IMR-90 (cell line): ENCODE measurements at regions not wholly inside any gene's neighbourhood (a gene's known extent, or its start where the extent isn't known, plus 50 kb on each side); places are given as distances from the start of the nearest gene placed in this dataset.

Experiments used
- ATAC-seq: fragments of 200-7000 bp; cut with Tn5 transposase; 2 replicates; pipeline ENCODE4 v1.9.1; 2020; ENCODE audit warnings: low read depth, mild to moderate bottlenecking, moderate library complexity
- BruUV-seq: library from RNA; stranded (reverse); fragments of 400-500 nt; replicated peaks from 2 replicates; lab custom pipeline; 2021; lab: Mats Ljungman, UMichigan
- CTCF ChIA-PET: fragments of 300-600 bp; formaldehyde crosslinking; extraction: SDS; loops from one replicate; lab custom pipeline; 2021; ENCODE audit warnings: antibody characterized with exemption; lab: Yijun Ruan, JAX
- POLR2A ChIA-PET: fragments of 300-600 bp; sonication (Branson Sonifier 250); formaldehyde crosslinking; loops from one replicate; lab custom pipeline; 2022; ENCODE audit warnings: antibody characterized with exemption; ENCODE audit not compliant: unreplicated experiment; lab: Charles Lee
- DNase-seq: peaks from one replicate; pipeline ENCODE4 v3.0.0; 2013
- H2AFZ ChIP-seq: replicated peaks from 2 replicates; pipeline ENCODE3; 2013; ENCODE audit warnings: low read length, mild to moderate bottlenecking; ENCODE audit not compliant: poor library complexity
- H2AK5ac ChIP-seq: 2 replicates; pipeline ENCODE4 v1.6.1; 2013; ENCODE audit warnings: low read depth, low read length, inconsistent platforms
- H2AK9ac ChIP-seq: replicated peaks from 2 replicates; pipeline ENCODE3; 2013; ENCODE audit warnings: mild to moderate bottlenecking, low read depth, low read length, moderate library complexity; ENCODE audit not compliant: poor library complexity
- H2BK120ac ChIP-seq: 2 replicates; pipeline ENCODE4 v1.6.1; 2013; ENCODE audit warnings: low read depth, low read length, inconsistent platforms
- H2BK15ac ChIP-seq: 3 replicates; pipeline ENCODE4 v1.6.1; 2013; ENCODE audit warnings: low read depth, low read length, inconsistent platforms
- H2BK20ac ChIP-seq: 2 replicates; pipeline ENCODE4 v1.6.1; 2013; ENCODE audit warnings: low read depth, mild to moderate bottlenecking, inconsistent platforms, low read length, moderate library complexity
- H2BK5ac ChIP-seq: 2 replicates; pipeline ENCODE4 v1.6.1; 2013; ENCODE audit warnings: mild to moderate bottlenecking, low read depth, low read length, inconsistent platforms; ENCODE audit not compliant: poor library complexity, severe bottlenecking
- H3K14ac ChIP-seq: replicated peaks from 2 replicates; pipeline ENCODE4 v1.6.1; 2013; ENCODE audit warnings: low read depth, low read length, inconsistent platforms
- H3K18ac ChIP-seq: 2 replicates; pipeline ENCODE4 v1.6.1; 2013; ENCODE audit warnings: low read depth, low read length, control low read depth
- H3K23ac ChIP-seq: 2 replicates; pipeline ENCODE4 v1.6.1; 2013; ENCODE audit warnings: low read depth, low read length, inconsistent platforms
- H3K27ac ChIP-seq: 2 replicates; pipeline ENCODE4 v1.5.1; 2013; ENCODE audit warnings: mild to moderate bottlenecking, control low read depth, low read length; ENCODE audit not compliant: insufficient read depth
- H3K27me3 ChIP-seq: 2 replicates; pipeline ENCODE4 v1.6.1; 2013; ENCODE audit warnings: low read length; ENCODE audit not compliant: control insufficient read depth, insufficient read depth
- H3K36me3 ChIP-seq: 2 replicates; pipeline ENCODE4 v1.6.1; 2013; ENCODE audit warnings: low read length, mixed read lengths; ENCODE audit not compliant: control insufficient read depth, insufficient read depth
- H3K4ac ChIP-seq: 2 replicates; pipeline ENCODE4 v1.6.1; 2013; ENCODE audit warnings: low read depth, low read length, inconsistent platforms
- H3K4me1 ChIP-seq: 2 replicates; pipeline ENCODE4 v1.6.1; 2013; ENCODE audit warnings: low read length, mixed read lengths; ENCODE audit not compliant: control insufficient read depth, insufficient read depth
- H3K4me2 ChIP-seq: 2 replicates; pipeline ENCODE4 v1.6.1; 2013; ENCODE audit warnings: low read depth, mild to moderate bottlenecking, control low read depth, low read length, moderate library complexity
- H3K4me3 ChIP-seq: 2 replicates; pipeline ENCODE4 v1.5.1; 2013; ENCODE audit warnings: low read depth, mild to moderate bottlenecking, control low read depth, low read length, moderate library complexity; ENCODE audit not compliant: insufficient read depth
- H3K56ac ChIP-seq: 2 replicates; pipeline ENCODE4 v1.6.1; 2013; ENCODE audit warnings: low read length, inconsistent platforms; ENCODE audit not compliant: insufficient read depth; ENCODE audit errors: extremely low read depth
- H3K79me1 ChIP-seq, 2 experiments: 2 replicates each; pipeline ENCODE4 v1.6.1; 2013; ENCODE audit warnings: low read length in 2 of 2, inconsistent platforms in 1 of 2, low read depth in 1 of 2
- H3K9ac ChIP-seq: 2 replicates; pipeline ENCODE4 v1.6.1; 2013; ENCODE audit warnings: low read depth, low read length, control low read depth
- H3K9me1 ChIP-seq: 2 replicates; pipeline ENCODE4 v1.6.1; 2013; ENCODE audit warnings: low read length, inconsistent platforms; ENCODE audit not compliant: insufficient read depth
- H3K9me3 ChIP-seq: 2 replicates; pipeline ENCODE4 v1.6.1; 2013; ENCODE audit warnings: low read length; ENCODE audit not compliant: control insufficient read depth, insufficient read depth
- H4K20me1 ChIP-seq: 2 replicates; pipeline ENCODE4 v1.6.1; 2013; ENCODE audit warnings: low read length, inconsistent platforms; ENCODE audit not compliant: insufficient read depth
- H4K5ac ChIP-seq: 2 replicates; pipeline ENCODE4 v1.6.1; 2013; ENCODE audit warnings: mild to moderate bottlenecking, low read depth, low read length, control low read depth
- H4K8ac ChIP-seq, 2 experiments: 2 replicates each; pipeline ENCODE4 v1.6.1; 2013; ENCODE audit warnings: low read depth in 2 of 2, low read length in 2 of 2, control low read depth in 1 of 2, inconsistent platforms in 1 of 2
- H4K91ac ChIP-seq: 2 replicates; pipeline ENCODE4 v1.6.1; 2013; ENCODE audit warnings: low read depth, low read length, inconsistent platforms; ENCODE audit not compliant: insufficient read depth
- BHLHE40 ChIP-seq: fragments of 150-350 bp; IDR thresholded peaks from 2 replicates; pipeline ENCODE4 v1.6.1; 2016; ENCODE audit warnings: mild to moderate bottlenecking, low read depth, low read length
- CEBPB ChIP-seq: IDR thresholded peaks from 2 replicates; pipeline ENCODE4 v1.6.1; 2012; ENCODE audit warnings: low read depth, low read length, improper control_type of control experiment
- CHD1 ChIP-seq: IDR thresholded peaks from 2 replicates; pipeline ENCODE4 v1.6.1; 2012; ENCODE audit warnings: low read depth, low read length, improper control_type of control experiment
- ELK1 ChIP-seq: fragments of 150-350 bp; IDR thresholded peaks from 2 replicates; pipeline ENCODE4 v1.6.1; 2016; ENCODE audit warnings: low read depth, mild to moderate bottlenecking, low read length, moderate library complexity, borderline replicate concordance
- FOS ChIP-seq: fragments of 150-350 bp; IDR thresholded peaks from 2 replicates; pipeline ENCODE4 v1.6.1; 2016; ENCODE audit warnings: low read depth, low read length
- MAFK ChIP-seq: IDR thresholded peaks from 2 replicates; pipeline ENCODE4 v1.6.1; 2012; ENCODE audit warnings: low read depth, low read length, improper control_type of control experiment
- MAZ ChIP-seq: IDR thresholded peaks from 2 replicates; pipeline ENCODE4 v1.6.1; 2012; ENCODE audit warnings: low read depth, mild to moderate bottlenecking, low read length, improper control_type of control experiment, moderate library complexity, borderline replicate concordance
- MXI1 ChIP-seq: IDR thresholded peaks from 2 replicates; pipeline ENCODE4 v1.6.1; 2012; ENCODE audit warnings: low read depth, mild to moderate bottlenecking, low read length, moderate library complexity, borderline replicate concordance
- NFE2L2 ChIP-seq: fragments of 150-350 bp; IDR thresholded peaks from 2 replicates; pipeline ENCODE4 v1.6.1; 2016; ENCODE audit warnings: low read depth, mild to moderate bottlenecking, low read length
- POLR2A ChIP-seq: IDR thresholded peaks from 2 replicates; pipeline ENCODE4 v1.6.1; 2012; ENCODE audit warnings: mild to moderate bottlenecking, low read depth, low read length
- RAD21 ChIP-seq: IDR thresholded peaks from 2 replicates; pipeline ENCODE4 v1.6.1; 2012; ENCODE audit warnings: low read length, improper control_type of control experiment
- RCOR1 ChIP-seq: IDR thresholded peaks from 2 replicates; pipeline ENCODE4 v1.6.1; 2012; ENCODE audit warnings: mild to moderate bottlenecking, low read length, improper control_type of control experiment; ENCODE audit not compliant: insufficient replicate concordance
- RFX5 ChIP-seq: IDR thresholded peaks from 2 replicates; pipeline ENCODE4 v1.8.0; 2012; ENCODE audit warnings: low read depth, mild to moderate bottlenecking, low read length, moderate library complexity
- SMC3 ChIP-seq: fragments of 150-350 bp; IDR thresholded peaks from 2 replicates; pipeline ENCODE4 v1.6.1; 2016; ENCODE audit warnings: low read depth, mild to moderate bottlenecking, antibody characterized with exemption, low read length, moderate library complexity
- USF2 ChIP-seq: fragments of 150-350 bp; IDR thresholded peaks from 2 replicates; pipeline ENCODE4 v1.6.1; 2017; ENCODE audit warnings: mild to moderate bottlenecking, antibody characterized with exemption, low read length, low read depth
- WGBS, 2 experiments: methylation state at CpG; one replicate each; pipeline versions ENCODE4 v1.1.5 to v1.1.7; 2013; ENCODE audit warnings: missing lambda C conversion rate in 2 of 2; ENCODE audit not compliant: insufficient read length in 1 of 2; ENCODE audit errors: extremely low coverage in 2 of 2; 5-methylcytosine and 5-hydroxymethylcytosine counted together
- dilution Hi-C: fragments of 300-500 bp; cut with HindIII; formaldehyde crosslinking; loops from one replicate; pipeline ENCODE4 v1.14.3; 2018; ENCODE audit warnings: low sequenced_read_pairs; ENCODE audit not compliant: unreplicated experiment
- in situ Hi-C: fragments of 300-500 bp; cut with MboI; formaldehyde crosslinking; loops from 3 replicates; pipeline ENCODE4 v1.14.3; 2019; ENCODE audit warnings: low sequenced_read_pairs, inconsistent platforms, mixed read lengths
- intact Hi-C: fragments of 100-400 bp; cut with micrococcal nuclease; formaldehyde crosslinking; loops from 2 replicates; pipeline ENCODE4 v1.10.0; 2022

GRCh38 chr3:178388473-178388872 is 147.8 kb upstream of the KCNMB2 start:
- TF ChIP-seq ELK1 (no peak), FOS (no peak), BHLHE40 (no peak), USF2 (no peak), MAZ (no peak), RAD21 (no peak), POLR2A (no peak), MXI1 (no peak), SMC3 (no peak), RFX5 (no peak), NFE2L2 (no peak), RCOR1 (no peak), MAFK (no peak), CHD1 (no peak), CEBPB (no peak)
- H2AK9ac ChIP-seq, result no peak overlapping the region
- H2BK5ac ChIP-seq, result no peak overlapping the region
- no peaks in the 10 kb centered on the region; the same call in 1 of the 2 replicates for H3K4me1 ChIP-seq
- no peak overlapping the region for H3K27ac ChIP-seq
- in situ Hi-C loops (loop anchor here (10.0 kb wide), 1 partner anchor 1334 kb away; no protein-coding TSS in a partner anchor), dilution Hi-C loops (no loop called here), intact Hi-C loops (loop anchor here (10.0 kb wide), 1 partner anchor 774 kb away; no protein-coding TSS in a partner anchor)
- no peak overlapping the region for H4K8ac ChIP-seq
- no peak overlapping the region for H3K56ac ChIP-seq
- CTCF ChIA-PET, result no interaction called here
- ATAC-seq (no peak), DNase-seq (no peak)
- H2AFZ ChIP-seq, result no peak overlapping the region
- no peaks in the 10 kb centered on the region for H3K9me3 ChIP-seq
- peak overlapping the region; percentile 43; the same call in 1 of the 2 replicates for H2BK20ac ChIP-seq
- no peaks in the 10 kb centered on the region for H3K36me3 ChIP-seq
- 0 out of 2 replicates have a peak overlapping the region, but pooled peaks have one; percentile 33 for H3K14ac ChIP-seq
- no peak overlapping the region for H4K5ac ChIP-seq
- peak overlapping the region; percentile 36; the same call in 1 of the 2 replicates for H2BK120ac ChIP-seq
- H3K4me3 ChIP-seq, result no peak overlapping the region
- no peak overlapping the region for H2AK5ac ChIP-seq
- H3K79me1 ChIP-seq, result no peaks in the 10 kb centered on the region
- no peak overlapping the region for H3K9ac ChIP-seq
- no peak overlapping the region for H3K18ac ChIP-seq
- no peaks in the 10 kb centered on the region for H4K20me1 ChIP-seq
- no peak overlapping the region for H3K4me2 ChIP-seq
- BruUV-seq, result no TSS peak
- H3K9me1 ChIP-seq, result no peaks in the 10 kb centered on the region
- no peak overlapping the region for H3K4ac ChIP-seq
- POLR2A ChIA-PET, result no interaction called here
- no CpG with 5 or more reads among the region's 2 CpGs for WGBS, 2 experiments
- no peaks in the 10 kb centered on the region for H3K27me3 ChIP-seq
- H2BK15ac ChIP-seq, result no peak overlapping the region
- H4K91ac ChIP-seq, result no peak overlapping the region
- no peak overlapping the region for H3K23ac ChIP-seq
